A673 (cell line): ENCODE measurements at regions not wholly inside any gene's neighbourhood (a gene's known extent, or its start where the extent isn't known, plus 50 kb on each side); places are given as distances from the start of the nearest gene placed in this dataset.

Experiments used
- BruUV-seq: library from RNA; stranded (reverse); fragments of 400-500 nt; replicated peaks from 2 replicates; lab custom pipeline; 2021; lab: Mats Ljungman, UMichigan
- CTCF ChIA-PET: fragments of 300-600 bp; sonication (Branson Sonifier 250); formaldehyde crosslinking; loops from one replicate; lab custom pipeline; 2022; ENCODE audit warnings: antibody characterized with exemption; lab: Charles Lee
- POLR2A ChIA-PET: fragments of 300-600 bp; sonication (Branson Sonifier 250); formaldehyde crosslinking; loops from one replicate; lab custom pipeline; 2022; ENCODE audit warnings: antibody characterized with exemption; ENCODE audit not compliant: low non-redundant PET; lab: Charles Lee
- DNase-seq: peaks from one replicate; pipeline ENCODE4 v3.0.0-alpha.2; 2015; ENCODE audit warnings: low spot score
- H3K27ac ChIP-seq: fragments of 200-600 bp; sonication (generic); 2 replicates; pipeline ENCODE4 v1.5.1; 2016; ENCODE audit warnings: mixed run types, low read depth, mild to moderate bottlenecking, mixed read lengths, antibody characterized with exemption, low read length; ENCODE audit not compliant: poor library complexity, severe bottlenecking
- H3K27me3 ChIP-seq: fragments of 200-600 bp; sonication (generic); replicated peaks from 2 replicates; pipeline ENCODE4 v1.6.1; 2017; ENCODE audit warnings: mixed run types, low read depth, mild to moderate bottlenecking, mixed read lengths, antibody characterized with exemption, low read length; ENCODE audit not compliant: insufficient read depth, poor library complexity
- H3K36me3 ChIP-seq: fragments of 200-600 bp; sonication (generic); 2 replicates; pipeline ENCODE4 v1.6.1; 2016; ENCODE audit warnings: mixed run types, mild to moderate bottlenecking, mixed read lengths, antibody characterized with exemption, low read length; ENCODE audit not compliant: insufficient read depth, poor library complexity, severe bottlenecking
- H3K4me1 ChIP-seq: fragments of 200-600 bp; sonication (generic); 2 replicates; pipeline ENCODE4 v1.6.1; 2017; ENCODE audit warnings: mixed run types, mild to moderate bottlenecking, mixed read lengths, antibody characterized with exemption, low read length; ENCODE audit not compliant: insufficient read depth, poor library complexity, severe bottlenecking
- H3K4me3 ChIP-seq: fragments of 200-600 bp; sonication (generic); 2 replicates; pipeline ENCODE4 v1.5.1; 2016; ENCODE audit warnings: low read depth, mixed run types, mild to moderate bottlenecking, mixed read lengths, low read length; ENCODE audit not compliant: poor library complexity, severe bottlenecking
- H3K9me3 ChIP-seq: fragments of 200-600 bp; sonication (generic); 2 replicates; pipeline ENCODE4 v1.6.1; 2016; ENCODE audit warnings: mixed run types, low read depth, mild to moderate bottlenecking, mixed read lengths, antibody characterized with exemption, low read length; ENCODE audit not compliant: poor library complexity, severe bottlenecking
- EZH2 ChIP-seq: fragments of 200-600 bp; sonication (generic); IDR thresholded peaks from 2 replicates; pipeline ENCODE4 v1.6.1; 2017; ENCODE audit warnings: borderline replicate concordance, low read depth, mild to moderate bottlenecking, mixed read lengths, antibody characterized with exemption, low read length; ENCODE audit not compliant: poor library complexity, severe bottlenecking
- intact Hi-C: fragments of 100-400 bp; cut with micrococcal nuclease; formaldehyde crosslinking; loops from one replicate; pipeline ENCODE4 v1.10.0; 2022; ENCODE audit not compliant: unreplicated experiment
- TF ChIP-seq, protein P1 (sequence below): fragments of 300-800, 200-600 bp; sonication (generic); conservative IDR thresholded peaks from 2 replicates; pipeline ENCODE4 v1.5.1; 2017; ENCODE audit warnings: low read depth, mild to moderate bottlenecking, antibody characterized with exemption, low read length, moderate library complexity, mixed read lengths

DNA sequence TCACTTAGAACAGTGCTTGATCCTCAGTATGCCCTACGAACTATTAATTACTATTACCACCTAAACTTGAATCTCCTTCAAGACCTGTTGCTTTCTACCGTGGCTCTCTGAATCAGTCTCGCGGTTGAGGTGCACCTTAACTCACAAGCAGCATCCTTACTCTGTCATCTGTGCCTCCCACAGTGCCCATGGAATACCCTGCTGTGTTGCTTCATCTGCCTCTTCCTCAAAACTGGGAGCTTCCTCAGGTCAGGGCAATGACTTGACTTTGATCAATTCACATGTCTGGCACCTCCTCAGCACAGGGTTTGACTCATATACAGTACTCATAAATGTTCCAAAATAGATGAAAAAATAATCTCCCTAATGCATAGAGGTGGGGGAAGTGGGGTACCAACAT is 305.9 kb downstream of the NUAK1 start:
- ChIA-PET POLR2A (no interaction called here), CTCF (no interaction called here)
- intact Hi-C loops, result no loop called here
- Histone ChIP-seq H3K4me3 (no peak overlapping the region), H3K27ac (no peak overlapping the region), H3K27me3 (no peaks in the 10 kb centered on the region), H3K4me1 (no peaks in the 10 kb centered on the region), H3K9me3 (no peaks in the 10 kb centered on the region), H3K36me3 (no peaks in the 10 kb centered on the region)
- DNase-seq, result no peak
- BruUV-seq, result no TSS peak
- no peak for TF ChIP-seq EZH2
- TF ChIP-seq, protein P1, sequence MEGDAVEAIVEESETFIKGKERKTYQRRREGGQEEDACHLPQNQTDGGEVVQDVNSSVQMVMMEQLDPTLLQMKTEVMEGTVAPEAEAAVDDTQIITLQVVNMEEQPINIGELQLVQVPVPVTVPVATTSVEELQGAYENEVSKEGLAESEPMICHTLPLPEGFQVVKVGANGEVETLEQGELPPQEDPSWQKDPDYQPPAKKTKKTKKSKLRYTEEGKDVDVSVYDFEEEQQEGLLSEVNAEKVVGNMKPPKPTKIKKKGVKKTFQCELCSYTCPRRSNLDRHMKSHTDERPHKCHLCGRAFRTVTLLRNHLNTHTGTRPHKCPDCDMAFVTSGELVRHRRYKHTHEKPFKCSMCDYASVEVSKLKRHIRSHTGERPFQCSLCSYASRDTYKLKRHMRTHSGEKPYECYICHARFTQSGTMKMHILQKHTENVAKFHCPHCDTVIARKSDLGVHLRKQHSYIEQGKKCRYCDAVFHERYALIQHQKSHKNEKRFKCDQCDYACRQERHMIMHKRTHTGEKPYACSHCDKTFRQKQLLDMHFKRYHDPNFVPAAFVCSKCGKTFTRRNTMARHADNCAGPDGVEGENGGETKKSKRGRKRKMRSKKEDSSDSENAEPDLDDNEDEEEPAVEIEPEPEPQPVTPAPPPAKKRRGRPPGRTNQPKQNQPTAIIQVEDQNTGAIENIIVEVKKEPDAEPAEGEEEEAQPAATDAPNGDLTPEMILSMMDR, result no peak

DNA sequence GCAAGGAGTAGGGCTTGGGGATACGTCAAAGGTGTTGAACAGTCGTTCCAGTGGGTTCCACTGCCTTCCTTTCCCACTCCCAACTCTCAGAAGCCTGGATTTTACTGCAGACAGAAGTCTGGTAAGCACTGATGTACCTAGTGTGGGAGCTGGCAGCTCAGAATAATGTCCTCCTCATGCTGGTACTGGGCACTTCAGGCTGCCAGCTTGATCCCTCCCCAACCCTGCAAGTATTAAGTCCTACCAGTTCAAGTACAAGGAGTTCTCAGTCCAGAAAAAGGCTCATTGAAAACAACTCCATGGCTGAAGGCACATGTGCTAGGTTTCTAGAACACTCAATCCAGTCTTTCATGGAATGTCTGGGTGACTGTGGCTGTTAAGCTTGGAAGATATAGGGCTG is 304.3 kb downstream of the NUAK1 start:
- no peak overlapping the region for H3K27ac ChIP-seq
- DNase-seq, result no peak
- TF ChIP-seq EZH2, result no peak
- TF ChIP-seq, protein P1, result no peak
- no peaks in the 10 kb centered on the region for H3K27me3 ChIP-seq
- H3K9me3 ChIP-seq, result no peaks in the 10 kb centered on the region
- intact Hi-C loops, result no loop called here
- no TSS peak for BruUV-seq
- no peaks in the 10 kb centered on the region for H3K36me3 ChIP-seq
- ChIA-PET POLR2A (no interaction called here), CTCF (no interaction called here)
- no peak overlapping the region for H3K4me3 ChIP-seq
- no peaks in the 10 kb centered on the region for H3K4me1 ChIP-seq

DNA sequence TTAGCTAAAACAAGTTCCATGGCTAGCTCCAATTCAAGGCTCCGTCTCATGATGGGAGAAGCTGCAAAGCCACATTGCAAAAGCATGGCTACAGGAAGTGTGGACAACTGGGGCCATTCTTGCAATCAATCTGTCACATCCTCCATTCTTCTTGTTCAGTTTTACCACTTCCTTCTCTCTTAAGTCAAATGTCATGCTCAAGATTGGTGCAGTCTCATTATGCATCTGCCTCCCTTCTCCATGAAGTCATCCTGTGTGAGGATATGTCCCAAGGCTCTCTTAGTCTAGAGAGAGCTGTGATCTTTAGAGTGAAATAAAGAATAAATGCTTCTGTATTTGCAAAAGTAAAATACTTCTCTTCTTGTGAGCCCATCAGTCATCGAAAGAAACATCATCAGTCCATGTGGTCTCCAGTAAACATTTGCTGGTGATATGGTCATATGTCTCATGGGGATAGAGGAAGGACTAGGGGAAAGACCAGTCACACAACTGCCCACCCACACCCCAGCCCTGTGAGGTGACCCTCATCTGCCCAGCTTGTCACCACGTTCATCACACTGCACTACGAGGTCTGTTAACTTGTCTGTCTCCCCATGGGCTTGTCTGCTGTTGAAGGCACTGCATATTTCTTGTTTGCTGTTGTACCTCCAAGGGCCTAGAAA is 303.0 kb downstream of the NUAK1 start:
- Histone ChIP-seq H3K27me3 (no peaks in the 10 kb centered on the region), H3K27ac (no peak overlapping the region), H3K36me3 (no peaks in the 10 kb centered on the region), H3K9me3 (no peaks in the 10 kb centered on the region), H3K4me3 (no peak overlapping the region), H3K4me1 (no peaks in the 10 kb centered on the region)
- no peak for TF ChIP-seq EZH2
- TF ChIP-seq, protein P1, result no peak
- BruUV-seq, result no TSS peak
- no peak for DNase-seq
- intact Hi-C loops, result no loop called here
- POLR2A ChIA-PET, result no interaction called here
- CTCF ChIA-PET, result no interaction called here
